ENCODE measurements at regions not wholly inside any gene's neighbourhood (a gene's known extent, or its start where the extent isn't known, plus 50 kb on each side); places are given as distances from the start of the nearest gene placed in this dataset.

- no peak overlapping the region for H2BK15ac ChIP-seq (ENCODE audit: low read depth, low read length)
- H3K56ac ChIP-seq (ENCODE audit: extremely low read depth, insufficient read depth, low read length): no peak overlapping the region
- H3K79me1 ChIP-seq (ENCODE audit: low read depth in 1 of 2, low read length in 2 of 2): no peaks in the 10 kb centered on the region
- H4K5ac ChIP-seq (ENCODE audit: low read depth, low read length): no peak overlapping the region
- H4K8ac ChIP-seq (ENCODE audit: low read depth in 2 of 2, low read length in 2 of 2): no peak overlapping the region
- no peaks in the 10 kb centered on the region for H3K4me1 ChIP-seq (ENCODE audit: control insufficient read depth, insufficient read depth, low read length)
- H3K36me3 ChIP-seq (ENCODE audit: control insufficient read depth, insufficient read depth, low read length): no peaks in the 10 kb centered on the region
- WGBS, 2 experiments (ENCODE audit: extremely low coverage in 2 of 2, insufficient read length in 1 of 2): no CpG with 5 or more reads among the region's 2 CpGs
- no peak overlapping the region for H3K9ac ChIP-seq (ENCODE audit: low read depth, low read length)
- H2BK120ac ChIP-seq (ENCODE audit: low read depth, low read length): no peak overlapping the region
- no peak overlapping the region for H3K4me2 ChIP-seq (ENCODE audit: low read depth, low read length)
- ATAC-seq (ENCODE audit: low read depth) (no peak), DNase-seq (no peak)
- no peak overlapping the region for H3K4me3 ChIP-seq (ENCODE audit: insufficient read depth, low read depth, low read length)
- no peak overlapping the region for H2BK20ac ChIP-seq (ENCODE audit: low read depth, low read length)
- ChIA-PET POLR2A (ENCODE audit: unreplicated experiment) (no interaction called here), CTCF (no interaction called here)
- no peaks in the 10 kb centered on the region for H3K9me1 ChIP-seq (ENCODE audit: insufficient read depth, low read length)
- no peak overlapping the region for H3K4ac ChIP-seq (ENCODE audit: low read depth, low read length)
- no peak overlapping the region for H2BK5ac ChIP-seq (ENCODE audit: low read depth, low read length, poor library complexity, severe bottlenecking)
- no TSS peak for BruUV-seq (replicated peaks)
- H2AFZ ChIP-seq (replicated peaks; ENCODE audit: low read length, poor library complexity): no peak overlapping the region
- no peaks in the 10 kb centered on the region for H3K27me3 ChIP-seq (ENCODE audit: control insufficient read depth, insufficient read depth, low read length)
- H3K27ac ChIP-seq (ENCODE audit: insufficient read depth, low read length): no peak overlapping the region
- H4K20me1 ChIP-seq (ENCODE audit: insufficient read depth, low read length): no peaks in the 10 kb centered on the region
- H3K9me3 ChIP-seq (ENCODE audit: control insufficient read depth, insufficient read depth, low read length): peaks cover 10% of the 10 kb centered on the region; the same call in 1 of the 2 replicates
- H2AK5ac ChIP-seq (ENCODE audit: low read depth, low read length): no peak overlapping the region
- TF ChIP-seq RAD21 (IDR thresholded peaks at IDR 0.05; ENCODE audit: low read length): no peak
- no peak for TF ChIP-seq USF2 (IDR thresholded peaks at IDR 0.05; ENCODE audit: low read depth, low read length)
- no peak for TF ChIP-seq CTCF (conservative IDR thresholded peaks at IDR 0.05; ENCODE audit: low read depth, low read length)
- TF ChIP-seq NFE2L2 (IDR thresholded peaks at IDR 0.05; ENCODE audit: low read depth, low read length): no peak
- TF ChIP-seq MAZ (IDR thresholded peaks at IDR 0.05; ENCODE audit: borderline replicate concordance, low read depth, low read length): no peak
- TF ChIP-seq FOS (IDR thresholded peaks at IDR 0.05; ENCODE audit: low read depth, low read length): no peak
- TF ChIP-seq BHLHE40 (IDR thresholded peaks at IDR 0.05; ENCODE audit: low read depth, low read length): no peak
- no peak for TF ChIP-seq POLR2A (IDR thresholded peaks at IDR 0.05; ENCODE audit: low read depth, low read length)
- no peak for TF ChIP-seq CEBPB (IDR thresholded peaks at IDR 0.05; ENCODE audit: low read depth, low read length)
- H2AK9ac ChIP-seq (replicated peaks; ENCODE audit: low read depth, low read length, poor library complexity): no peak overlapping the region
- no peak overlapping the region for H3K23ac ChIP-seq (ENCODE audit: low read depth, low read length)
- in situ Hi-C loops (cut with MboI; ENCODE audit: low sequenced_read_pairs): no loop called here
- intact Hi-C loops (cut with micrococcal nuclease): no loop called here
- dilution Hi-C loops (cut with HindIII; ENCODE audit: low sequenced_read_pairs, unreplicated experiment): no loop called here
- H3K14ac ChIP-seq (replicated peaks; ENCODE audit: low read depth, low read length): no peak overlapping the region
- H3K18ac ChIP-seq (ENCODE audit: low read depth, low read length): no peak overlapping the region
- no peak overlapping the region for H4K91ac ChIP-seq (ENCODE audit: insufficient read depth, low read depth, low read length)
Measured at GRCh38 chr3:181797431-181797830, 85.7 kb downstream of the SOX2 start.
